ENCODE measurements at regions not wholly inside any gene's neighbourhood (a gene's known extent, or its start where the extent isn't known, plus 50 kb on each side); places are given as distances from the start of the nearest gene placed in this dataset.

DNA sequence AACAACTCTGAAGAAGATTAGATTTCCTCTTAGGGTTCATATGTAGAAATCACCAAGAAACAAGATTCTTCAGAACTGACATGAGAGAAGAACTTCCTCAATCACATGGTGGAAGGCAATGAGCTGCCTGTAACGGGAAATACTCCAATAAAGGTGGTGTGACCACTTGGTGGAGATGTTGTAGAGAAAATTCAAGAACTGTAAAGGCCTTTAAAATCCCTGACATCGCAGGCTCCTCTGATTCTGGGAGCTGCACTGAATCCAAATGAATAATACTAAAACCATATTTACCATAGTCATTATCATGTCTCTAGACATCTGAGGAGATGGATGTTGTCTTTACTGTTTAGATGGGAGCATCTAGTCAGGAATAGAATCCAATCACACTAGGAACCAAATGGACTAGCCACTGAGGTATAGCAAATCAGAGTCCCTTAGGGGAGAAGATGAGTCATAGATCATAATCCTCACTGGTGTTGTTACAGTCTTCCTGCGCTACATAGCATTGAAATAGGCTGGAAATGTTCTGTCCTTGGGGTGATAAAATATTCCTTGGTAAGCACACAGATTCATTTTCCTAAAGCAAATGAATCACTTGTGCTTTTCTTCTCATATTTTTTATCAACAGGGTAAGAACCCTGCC, 321.6 kb upstream of the TENM4 start:
- no peak for DNase-seq

DNA sequence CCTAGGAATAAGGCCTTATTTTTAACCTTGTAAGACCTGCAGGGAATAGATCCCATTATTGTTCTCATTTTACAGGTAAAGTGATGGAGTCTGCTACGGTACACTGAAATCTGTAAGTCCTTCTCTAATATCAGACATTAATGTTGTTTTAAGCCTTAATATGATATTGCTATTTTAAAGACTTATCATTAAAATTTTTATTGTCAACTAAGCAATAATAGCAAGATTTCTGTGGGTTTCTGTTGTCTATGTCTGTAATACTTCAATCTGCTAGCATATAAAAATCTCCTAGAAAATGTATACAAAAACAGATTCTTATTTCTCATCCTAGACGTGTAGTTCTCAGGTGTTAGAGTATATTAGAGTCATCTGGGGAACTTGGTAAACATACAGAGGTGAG, 317.5 kb upstream of the TENM4 start:
- DNase-seq = no peak

DNA sequence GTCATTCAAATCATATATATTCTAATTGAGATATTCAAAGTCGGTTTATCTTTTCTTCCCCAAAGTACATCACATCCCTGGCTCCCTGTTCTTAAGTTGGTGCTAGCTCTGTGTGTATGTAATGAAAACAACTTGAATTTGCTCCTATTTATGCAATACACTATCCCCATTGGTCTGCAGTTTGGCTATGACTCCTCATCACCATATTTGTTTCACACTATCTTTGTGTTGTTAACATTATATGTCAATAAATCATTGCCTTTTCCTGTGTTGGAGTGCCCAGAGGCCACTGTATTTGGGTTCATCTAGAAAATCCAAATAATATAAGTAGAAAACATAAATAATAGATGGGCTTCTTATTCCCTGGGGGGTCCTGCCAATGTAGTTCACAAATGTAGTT, 306.6 kb upstream of the TENM4 start:
- no peak for DNase-seq

DNA sequence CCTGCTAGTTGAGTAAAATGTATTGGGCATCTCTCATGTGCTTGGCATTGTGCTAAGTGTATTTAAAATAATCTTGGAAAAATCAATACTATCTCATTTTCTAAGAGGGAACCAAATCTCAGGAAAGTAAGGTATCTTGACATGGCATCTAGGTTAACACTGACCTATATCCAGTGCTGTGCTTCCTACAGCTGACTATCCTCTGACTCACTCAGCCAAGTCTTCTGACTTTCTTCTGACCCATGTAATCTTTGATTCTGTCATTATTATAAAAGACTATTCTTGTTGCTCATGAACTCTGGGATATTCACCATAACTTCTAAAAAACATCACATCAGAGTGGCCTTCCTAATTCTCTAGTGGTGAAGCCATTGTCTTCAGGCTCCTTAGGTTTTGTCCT, 304.1 kb upstream of the TENM4 start:
- no peak for DNase-seq

DNA sequence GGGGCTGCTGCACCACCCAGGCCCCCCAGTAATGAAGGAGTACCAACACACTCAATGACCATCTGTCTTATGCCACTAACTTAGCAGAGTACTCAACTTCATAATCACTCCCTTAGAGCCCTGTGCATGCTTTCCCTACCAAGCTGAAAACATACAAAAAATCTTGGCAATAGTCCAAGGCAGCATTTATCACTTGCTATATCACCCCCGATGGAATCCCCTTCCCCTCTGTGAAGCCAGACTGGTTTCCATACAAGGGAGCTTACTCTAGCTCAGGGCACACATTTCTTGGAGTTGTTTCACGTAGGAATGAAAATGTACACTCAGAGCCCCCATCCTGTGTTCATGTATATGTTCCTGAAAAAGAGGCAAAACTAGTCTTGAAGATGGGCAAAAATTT, 301.3 kb upstream of the TENM4 start:
- no peak for DNase-seq

DNA sequence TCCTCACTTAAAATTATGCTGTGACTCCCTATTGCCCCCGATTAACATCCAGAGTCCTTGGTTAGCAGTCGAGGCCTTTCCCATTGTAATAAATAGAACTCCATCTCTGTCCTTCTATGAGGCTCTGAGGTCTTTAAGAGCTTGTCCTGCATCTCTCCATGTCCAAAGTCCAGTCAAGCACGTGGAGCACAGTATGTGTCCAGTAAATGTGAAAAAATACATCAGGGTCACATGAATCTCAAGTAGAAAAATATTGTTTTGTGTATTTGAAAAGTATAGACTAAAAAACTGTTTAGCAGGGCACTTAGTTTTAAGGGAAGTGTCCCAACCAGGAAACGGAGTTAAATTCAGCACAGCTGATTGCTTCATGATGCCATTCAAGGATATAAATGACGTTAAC, 298.8 kb upstream of the TENM4 start:
- no peak for DNase-seq

DNA sequence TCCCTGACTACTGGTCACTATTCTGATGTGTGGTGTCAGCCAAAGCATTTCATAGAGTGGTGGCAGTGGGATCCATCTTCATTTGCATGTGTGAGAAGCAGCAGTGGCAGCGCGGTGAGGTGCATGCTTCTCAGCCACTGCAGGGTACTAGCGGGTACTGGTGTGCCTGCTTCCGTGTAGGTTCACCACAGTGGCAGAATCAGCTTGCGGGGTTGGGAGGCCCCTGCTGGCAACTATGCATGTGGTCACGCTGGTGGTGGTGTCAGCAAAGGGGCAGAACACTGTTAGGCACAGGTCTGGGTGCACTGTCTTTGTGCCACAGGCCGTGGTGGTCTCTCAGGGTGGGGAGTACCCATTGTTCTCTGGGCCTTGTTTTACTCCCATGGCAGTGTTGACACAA, 286.4 kb upstream of the TENM4 start:
- DNase-seq = no peak

DNA sequence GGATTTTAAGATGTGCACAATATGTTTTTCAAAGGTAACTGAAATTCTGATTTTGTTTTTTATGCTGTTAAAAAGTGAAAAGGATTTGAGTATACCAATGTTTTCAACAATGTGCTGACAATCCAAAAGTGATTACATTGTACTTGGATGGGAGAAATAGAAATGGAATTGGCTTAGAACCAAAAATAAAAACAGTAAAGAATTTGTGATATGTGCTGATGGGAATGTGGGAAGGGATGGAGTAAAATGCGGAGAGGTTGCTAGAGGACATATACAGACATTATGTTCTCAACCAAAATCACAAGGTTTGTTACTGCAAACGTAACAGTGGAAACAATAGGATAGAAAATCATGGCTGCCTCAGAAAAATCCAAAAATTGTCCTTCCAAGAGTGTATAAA, 279.3 kb upstream of the TENM4 start:
- DNase-seq = no peak

DNA sequence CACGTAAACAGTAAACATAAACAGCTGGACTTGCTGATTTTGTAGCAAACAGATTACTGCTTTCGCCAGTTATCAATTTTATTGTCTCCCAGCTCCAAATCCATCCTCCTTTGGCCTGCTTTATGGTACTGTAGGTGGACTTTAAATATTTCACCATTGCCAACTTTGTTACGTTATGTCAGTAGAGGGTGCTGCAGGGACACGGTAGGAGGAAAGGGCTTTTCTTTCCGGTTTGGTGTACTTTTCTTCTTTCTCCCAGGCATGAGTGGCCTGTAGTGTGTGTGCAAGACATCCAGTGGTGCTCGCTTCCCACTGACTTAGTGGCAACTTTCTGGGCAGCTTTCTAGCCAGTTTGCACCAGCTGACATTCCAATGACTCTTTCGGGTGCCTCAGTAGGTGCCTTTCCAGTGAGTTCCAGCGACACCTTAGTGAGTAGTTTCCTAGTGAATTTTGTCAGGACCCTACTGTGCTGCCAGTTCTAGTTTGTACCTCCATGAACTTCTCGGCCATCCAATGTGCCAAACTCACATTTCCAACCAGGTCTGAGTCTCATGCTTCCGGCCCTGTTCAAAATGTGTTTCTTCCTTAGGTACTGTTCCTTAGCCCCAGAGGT, 267.6 kb upstream of the TENM4 start:
- DNase-seq = no peak

DNA sequence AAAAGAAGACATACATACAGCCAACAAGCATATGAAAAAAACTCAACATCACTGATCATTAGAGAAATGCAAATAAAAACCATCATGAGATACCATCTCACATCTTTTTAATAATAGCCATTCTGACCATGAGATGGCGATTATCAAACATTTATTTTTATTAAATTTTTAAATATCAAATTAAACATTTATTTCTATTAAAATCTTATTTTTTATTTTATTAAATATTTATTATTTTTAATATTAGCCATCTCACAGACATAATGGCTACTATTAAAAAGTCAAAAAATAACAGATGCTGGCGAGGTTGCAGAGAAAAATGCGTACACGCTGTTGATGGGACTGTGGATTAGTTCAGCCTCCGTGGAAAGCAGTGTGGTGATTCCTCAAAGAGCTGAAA, 264.8 kb upstream of the TENM4 start:
- DNase-seq = no peak

DNA sequence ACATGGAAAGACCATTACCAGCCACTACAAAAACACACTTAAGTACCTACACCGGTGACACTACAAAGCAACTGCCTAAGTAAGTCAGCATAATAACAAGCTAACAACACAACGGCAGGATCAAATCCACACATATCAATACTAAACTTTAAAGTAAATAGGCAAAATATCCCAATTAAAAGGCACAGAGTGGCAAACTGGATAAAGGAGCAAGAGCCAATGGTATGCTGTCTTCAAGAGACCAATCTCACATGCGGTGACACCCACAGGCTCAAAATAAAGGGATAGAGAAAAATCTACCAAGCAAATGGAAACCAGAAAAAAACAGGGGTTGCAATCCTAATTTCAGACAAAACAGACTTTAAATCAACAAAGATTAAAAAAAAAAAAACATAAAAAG, 261.5 kb upstream of the TENM4 start:
- DNase-seq = no peak

DNA sequence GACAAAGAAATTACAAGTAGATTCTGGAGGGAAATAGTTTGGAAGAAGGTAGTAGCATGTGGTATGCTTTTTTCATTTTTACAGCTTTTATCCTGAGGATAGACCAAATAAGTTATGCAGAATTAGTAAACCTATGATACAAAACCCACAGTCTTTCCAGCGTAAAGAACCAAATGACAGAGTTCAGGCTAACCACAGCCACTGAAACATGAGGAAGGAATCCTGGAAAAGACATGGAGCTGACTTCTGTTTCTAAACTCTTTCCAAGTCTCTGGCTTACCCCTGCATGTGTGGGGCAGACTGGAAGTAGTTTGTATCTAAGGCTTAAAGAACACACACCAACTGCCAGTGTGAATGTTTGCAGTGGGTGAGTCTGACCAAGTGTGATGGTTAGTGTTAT, 258.4 kb upstream of the TENM4 start:
- DNase-seq = no peak

DNA sequence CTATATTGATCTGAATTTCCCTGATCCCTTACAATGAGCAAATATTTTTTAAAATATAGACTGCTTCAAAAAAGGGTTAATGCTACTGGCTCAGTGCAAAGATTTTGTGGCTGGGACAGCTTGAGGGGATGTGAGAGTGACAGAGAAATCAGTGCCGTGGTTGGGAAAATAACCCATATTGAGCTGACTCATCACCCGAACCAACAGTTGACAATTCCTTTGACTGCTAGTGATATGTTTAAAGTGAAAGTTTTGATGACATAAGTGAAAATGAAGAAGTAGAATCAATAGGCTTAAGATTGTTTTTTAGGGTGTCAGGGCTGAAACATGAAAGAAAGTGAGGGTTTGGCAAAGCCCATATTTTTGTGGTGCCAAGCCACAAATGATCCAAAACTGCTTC, 257.1 kb upstream of the TENM4 start:
- DNase-seq = no peak

DNA sequence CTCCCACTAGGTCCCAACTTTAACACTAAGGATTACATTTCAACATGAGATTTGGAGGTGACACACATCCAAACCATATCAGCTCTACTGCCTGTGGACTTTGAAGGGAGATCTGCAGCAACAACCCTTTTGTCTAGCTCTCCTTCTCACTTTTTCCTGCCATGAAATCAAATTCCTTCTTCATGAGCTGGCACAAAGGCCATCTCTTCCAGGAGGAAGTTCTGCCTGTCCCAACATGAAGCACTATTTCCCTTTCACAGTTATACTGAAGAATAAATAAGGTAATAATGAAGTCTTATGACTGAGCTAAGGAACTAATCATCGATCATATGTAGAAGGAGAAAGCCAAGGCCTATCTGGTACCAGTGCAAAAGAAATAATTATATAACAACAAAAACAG, 253.5 kb upstream of the TENM4 start:
- no peak for DNase-seq

DNA sequence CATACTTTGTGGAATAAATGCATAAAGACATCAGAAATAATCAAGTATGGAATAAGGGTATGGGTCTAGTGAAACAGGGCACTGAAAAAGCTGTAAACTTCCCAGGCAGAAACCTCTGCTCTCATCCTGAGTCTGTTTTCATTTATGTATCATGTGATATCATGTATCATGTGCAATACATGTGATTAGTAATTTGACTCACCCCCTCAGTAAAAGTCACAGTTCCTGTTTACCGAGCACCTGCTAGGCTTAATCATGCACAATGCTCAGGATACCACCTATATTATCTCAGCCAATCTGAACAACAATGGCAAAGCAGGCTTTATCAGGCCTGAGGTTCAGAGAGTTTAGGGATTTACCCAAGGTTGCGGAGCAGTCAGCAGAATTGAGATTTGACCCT, 250.6 kb upstream of the TENM4 start:
- DNase-seq = no peak

DNA sequence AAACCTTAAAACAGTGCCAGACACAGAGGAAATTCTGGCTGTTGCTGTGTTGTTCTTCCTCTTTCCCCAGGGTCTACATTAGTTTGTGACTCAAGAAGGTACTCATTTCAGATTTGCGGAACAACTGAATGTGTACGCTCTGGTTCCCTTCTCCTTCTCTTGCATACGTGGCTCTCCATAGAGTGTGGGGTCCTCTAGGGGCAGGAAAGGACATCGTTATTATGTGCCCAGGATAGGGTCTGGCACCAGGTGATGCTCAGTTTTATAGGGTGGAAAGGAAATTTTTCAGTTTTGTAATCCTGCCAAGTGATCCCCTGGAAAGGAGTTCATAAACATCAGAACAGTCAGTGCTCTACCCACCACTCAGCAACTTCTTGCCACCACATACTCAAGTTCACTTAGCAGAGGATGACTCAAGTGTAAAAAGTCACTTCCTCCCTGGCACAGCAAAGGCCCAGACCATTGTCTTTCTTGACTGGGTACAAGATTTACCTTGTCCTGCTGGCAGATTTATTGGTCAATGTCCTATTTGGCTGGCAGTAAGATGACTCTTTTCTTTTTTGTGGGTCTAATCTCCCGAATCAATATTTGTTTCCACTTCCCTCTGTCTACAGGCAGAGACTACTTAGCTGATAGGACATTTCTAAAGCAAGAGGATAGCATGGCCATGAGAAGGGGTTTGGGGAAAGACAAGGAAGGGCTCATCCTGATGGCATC, 246.0 kb upstream of the TENM4 start:
- no peak for DNase-seq

DNA sequence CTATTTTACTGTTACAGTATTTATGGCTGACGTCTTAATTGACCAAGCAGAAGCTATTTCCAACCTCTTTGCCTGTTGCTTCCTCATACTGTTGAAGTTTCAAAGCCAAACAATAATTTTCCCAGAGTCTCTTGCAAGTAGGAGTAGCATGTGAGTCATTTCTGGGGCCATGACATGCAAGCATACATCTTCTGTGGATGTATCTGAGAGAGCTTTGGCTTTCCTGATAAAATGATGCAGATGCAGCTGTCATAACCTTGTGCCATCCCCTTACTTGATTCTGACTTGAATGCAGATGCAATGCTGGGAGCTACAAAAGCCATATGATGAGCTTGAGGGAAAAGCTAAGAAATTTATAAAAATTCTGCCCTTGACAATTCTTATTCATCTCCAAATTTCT, 243.1 kb upstream of the TENM4 start:
- no peak for DNase-seq

DNA sequence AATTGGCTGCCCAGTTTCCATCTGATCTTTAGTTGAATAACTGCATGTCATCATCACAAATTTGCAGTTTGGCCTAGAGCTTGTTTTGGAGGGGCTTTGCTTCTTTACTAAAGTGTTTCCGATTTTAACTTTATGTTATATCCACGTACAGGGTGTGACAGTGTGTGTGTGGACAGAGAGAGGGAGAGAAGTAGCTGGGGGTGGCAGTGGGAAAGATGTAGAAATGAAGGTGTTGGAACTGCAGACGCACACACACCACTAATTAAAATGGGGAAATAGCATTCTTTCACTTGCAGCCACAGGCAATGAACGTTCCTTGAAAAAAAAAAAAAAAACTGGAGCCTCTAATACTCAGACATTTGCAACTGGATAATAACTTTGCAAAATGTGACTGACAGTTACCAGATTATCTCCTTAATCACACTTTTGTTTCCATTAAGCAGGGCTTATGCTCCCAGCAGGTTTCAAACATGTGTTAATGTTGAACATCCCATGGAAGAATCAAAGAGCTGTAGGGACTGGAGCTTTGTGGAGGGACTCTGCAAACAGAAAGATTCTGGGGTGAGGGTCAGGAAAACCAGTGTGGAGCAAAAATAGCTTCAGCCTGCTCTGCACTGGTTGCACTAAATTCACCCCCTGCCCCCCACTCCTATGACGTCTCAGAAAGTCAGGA, 238.1 kb upstream of the TENM4 start:
- DNase-seq = no peak

DNA sequence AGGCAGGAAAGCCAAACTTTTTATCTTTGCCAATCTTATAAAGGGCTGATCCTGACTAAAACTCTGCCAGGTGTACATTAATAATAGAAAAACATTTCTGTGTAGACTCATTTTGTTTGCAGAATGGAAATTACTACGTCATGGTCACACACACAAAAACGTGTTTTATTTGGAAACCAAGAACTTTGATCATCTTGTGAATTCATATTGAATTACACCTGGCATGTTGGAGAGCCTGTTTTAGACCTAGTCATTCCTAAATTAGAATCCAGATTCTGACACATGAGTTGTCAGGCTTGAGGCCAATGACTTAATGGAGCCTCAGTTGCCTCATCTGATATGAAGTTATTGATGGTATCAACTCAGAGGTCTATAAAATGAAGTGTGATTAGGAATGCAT, 235.6 kb upstream of the TENM4 start:
- no peak for DNase-seq

DNA sequence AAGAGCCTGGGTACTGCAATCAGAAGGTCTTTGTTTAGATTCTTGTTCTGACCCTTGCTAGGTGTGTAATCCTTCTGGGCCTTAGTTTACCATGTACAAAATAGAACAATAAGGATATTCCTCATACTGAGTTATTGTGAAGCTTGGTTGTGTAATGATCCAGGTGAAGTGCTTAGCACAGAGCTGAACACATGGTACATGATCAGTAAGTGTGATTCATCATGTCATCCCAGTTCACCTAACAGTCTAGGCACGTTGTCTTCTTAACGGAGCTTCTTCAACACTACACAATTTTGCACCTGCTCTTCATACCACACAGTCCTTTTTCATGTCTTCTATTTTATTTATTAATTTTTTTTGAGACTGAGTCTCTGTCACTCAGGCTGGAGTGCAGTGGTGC, 234.3 kb upstream of the TENM4 start:
- DNase-seq = no peak

DNA sequence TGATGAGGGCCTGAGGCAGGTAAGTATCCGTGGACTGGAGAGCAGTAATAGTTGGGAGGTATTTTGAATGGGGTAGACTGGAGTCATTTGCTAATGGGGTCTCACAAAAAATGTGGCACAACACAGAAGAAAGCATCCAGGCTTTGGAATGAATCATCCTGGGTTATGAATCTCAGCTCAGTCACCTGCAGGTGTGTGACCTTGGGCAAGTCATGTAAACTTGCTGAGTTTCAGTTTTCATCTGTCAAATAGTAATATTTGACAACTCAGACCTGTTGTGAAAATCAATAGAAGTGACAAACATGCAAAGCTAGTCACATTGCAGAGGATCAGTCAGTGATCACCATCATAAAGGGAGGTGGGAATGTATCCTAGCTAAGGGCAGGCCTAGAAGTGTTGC, 232.0 kb upstream of the TENM4 start:
- no peak for DNase-seq

DNA sequence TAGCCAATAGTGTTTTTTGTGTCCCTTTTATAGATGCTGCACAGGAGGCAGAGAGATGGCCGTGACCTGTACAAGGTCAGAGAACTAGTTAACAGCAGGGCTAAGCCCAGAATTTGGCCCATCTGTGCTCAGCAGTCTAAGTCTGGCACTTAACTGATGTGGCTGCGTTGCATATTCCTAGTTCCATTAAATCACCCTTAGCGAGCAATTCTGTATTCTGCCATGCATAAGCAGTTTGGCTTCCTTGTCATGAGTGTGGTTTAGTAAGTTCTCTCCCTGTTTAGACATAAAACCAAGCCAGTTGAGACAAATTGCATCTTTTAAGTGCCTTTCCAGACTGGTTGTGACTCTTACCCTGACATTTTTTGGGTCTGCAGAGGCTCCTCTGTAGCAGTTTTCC, 230.6 kb upstream of the TENM4 start:
- DNase-seq = no peak

DNA sequence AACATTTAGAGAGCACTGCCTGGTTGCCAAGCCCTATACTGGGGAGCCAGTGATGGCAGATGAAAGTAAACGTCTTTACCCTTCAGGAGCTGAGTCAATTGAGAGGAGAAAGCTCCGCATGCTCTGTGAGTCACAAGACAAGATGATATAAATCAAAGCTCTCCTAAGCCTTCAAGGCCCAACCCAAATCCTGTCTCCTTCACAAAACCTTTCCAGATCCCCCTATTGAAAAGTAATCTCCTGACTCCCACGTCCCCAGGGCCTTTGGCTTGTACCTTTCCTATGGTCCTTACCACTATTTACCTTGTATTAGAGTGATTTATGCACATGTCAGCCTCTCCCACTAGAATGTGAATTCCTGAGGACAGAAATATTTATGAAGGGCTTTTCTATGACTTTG, 230.1 kb upstream of the TENM4 start:
- DNase-seq = no peak

DNA sequence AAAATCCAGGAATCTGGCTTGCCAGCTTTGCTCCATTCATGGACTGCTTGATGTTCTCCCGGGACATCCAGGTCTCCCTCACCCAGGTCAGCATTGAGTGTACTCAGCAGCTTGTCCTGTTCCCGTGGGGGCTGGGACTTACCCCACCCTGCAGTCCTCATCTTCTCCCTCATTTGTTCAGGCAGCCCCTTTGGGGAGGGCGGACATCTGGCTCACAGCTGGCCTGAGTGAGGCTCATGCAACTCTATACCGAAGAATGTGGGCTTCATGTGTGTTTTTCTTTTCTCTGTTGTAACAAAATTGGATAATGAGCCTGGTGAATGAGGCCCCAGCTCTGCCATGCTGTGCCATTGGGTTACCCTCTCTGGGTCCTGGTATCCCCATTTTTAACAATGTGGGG, 227.7 kb upstream of the TENM4 start:
- DNase-seq = no peak
